Neural progenitor cell (in vitro differentiated cells): ENCODE measurements at regions not wholly inside any gene's neighbourhood (a gene's known extent, or its start where the extent isn't known, plus 50 kb on each side); places are given as distances from the start of the nearest gene placed in this dataset.

Source experiments
- EZH2 ChIP-seq: fragments of 200-600 bp; sonication (generic); IDR thresholded peaks from 2 replicates; pipeline ENCODE4 v1.6.1; 2017; ENCODE audit warnings: antibody characterized with exemption, mild to moderate bottlenecking, moderate library complexity
- EZH2phosphoT487 ChIP-seq: fragments of 200-600 bp; sonication (generic); IDR thresholded peaks from 2 replicates; pipeline ENCODE4 v1.6.1; 2017; ENCODE audit warnings: antibody characterized with exemption
- TF ChIP-seq, protein P1 (sequence below): fragments of 200-600 bp; sonication (generic); IDR thresholded peaks from 2 replicates; pipeline ENCODE4 v1.5.1; 2017; ENCODE audit warnings: antibody characterized with exemption, mild to moderate bottlenecking

DNA sequence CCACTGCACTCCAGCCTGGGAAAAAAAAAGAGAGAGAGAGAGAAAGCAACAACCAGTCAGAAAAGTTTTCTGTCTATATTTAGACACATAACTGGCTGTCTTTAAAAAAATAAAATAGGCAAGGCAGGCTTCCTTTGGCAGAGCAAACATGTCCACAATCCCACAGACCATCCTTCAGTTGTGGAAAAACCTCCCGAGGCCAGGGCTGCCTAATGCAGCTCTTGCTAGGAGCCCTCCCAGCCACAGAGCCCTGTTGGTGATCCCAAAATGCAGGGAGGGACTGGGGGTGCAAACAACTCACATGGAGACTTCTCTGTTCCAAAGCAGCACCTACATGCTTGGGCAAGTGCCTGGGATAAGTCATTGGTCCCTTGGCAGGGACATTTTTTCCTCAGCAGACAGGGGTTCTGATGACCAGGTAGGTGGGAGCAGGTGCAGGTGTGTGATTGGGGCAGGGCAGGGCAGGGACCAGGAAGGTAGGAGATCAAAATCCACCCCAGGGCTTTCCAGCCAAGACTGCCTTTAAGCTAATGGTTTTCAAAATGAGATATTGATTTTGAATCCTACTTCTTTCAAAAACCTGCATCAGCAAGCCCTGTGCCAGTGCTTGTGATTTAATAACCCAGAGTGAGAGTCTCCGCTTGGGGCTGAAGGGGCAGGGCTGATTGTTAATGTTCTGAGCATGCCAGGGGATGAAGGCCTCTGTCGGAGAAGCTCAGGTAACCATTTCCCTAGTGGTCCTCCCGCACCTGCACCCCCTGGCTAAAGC lies 178.5 kb downstream of the USP12 start:
- TF ChIP-seq, protein P1, sequence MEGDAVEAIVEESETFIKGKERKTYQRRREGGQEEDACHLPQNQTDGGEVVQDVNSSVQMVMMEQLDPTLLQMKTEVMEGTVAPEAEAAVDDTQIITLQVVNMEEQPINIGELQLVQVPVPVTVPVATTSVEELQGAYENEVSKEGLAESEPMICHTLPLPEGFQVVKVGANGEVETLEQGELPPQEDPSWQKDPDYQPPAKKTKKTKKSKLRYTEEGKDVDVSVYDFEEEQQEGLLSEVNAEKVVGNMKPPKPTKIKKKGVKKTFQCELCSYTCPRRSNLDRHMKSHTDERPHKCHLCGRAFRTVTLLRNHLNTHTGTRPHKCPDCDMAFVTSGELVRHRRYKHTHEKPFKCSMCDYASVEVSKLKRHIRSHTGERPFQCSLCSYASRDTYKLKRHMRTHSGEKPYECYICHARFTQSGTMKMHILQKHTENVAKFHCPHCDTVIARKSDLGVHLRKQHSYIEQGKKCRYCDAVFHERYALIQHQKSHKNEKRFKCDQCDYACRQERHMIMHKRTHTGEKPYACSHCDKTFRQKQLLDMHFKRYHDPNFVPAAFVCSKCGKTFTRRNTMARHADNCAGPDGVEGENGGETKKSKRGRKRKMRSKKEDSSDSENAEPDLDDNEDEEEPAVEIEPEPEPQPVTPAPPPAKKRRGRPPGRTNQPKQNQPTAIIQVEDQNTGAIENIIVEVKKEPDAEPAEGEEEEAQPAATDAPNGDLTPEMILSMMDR = no peak
- TF ChIP-seq EZH2 (no peak), EZH2phosphoT487 (no peak)
